ENCODE measurements at regions not wholly inside any gene's neighbourhood (a gene's known extent, or its start where the extent isn't known, plus 50 kb on each side); places are given as distances from the start of the nearest gene placed in this dataset.

DNA sequence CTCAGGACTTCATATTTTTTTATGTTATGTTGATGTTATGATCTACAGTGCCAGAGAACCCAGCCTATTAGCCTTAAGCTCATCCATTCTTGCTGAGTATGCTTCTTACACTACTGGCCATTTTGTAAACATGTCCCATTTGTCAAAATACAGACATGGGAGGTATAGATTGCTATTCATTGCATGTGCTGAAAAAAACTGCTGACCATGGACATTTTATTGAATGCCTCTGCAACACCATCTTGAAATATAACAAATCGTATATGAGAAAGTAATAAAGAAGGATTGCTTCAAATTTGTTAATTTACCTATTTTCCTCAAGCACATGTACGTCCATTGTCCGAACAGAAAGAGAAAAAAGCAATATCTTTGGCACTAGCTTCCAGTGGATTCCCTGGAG, 91.5 kb upstream of the FAM47A start:
- DNase-seq (ENCODE audit: low spot score): no peak
- H3K27ac Mint-ChIP-seq: no peak overlapping the region
- no peaks in the 10 kb centered on the region for H3K27me3 ChIP-seq (ENCODE audit: insufficient read depth)
- H3K27ac ChIP-seq (ENCODE audit: low read depth): no peak overlapping the region
- no peaks in the 10 kb centered on the region for H3K4me1 Mint-ChIP-seq
- no peak overlapping the region for H3K4me3 Mint-ChIP-seq
- H3K4me2 ChIP-seq: no peak overlapping the region
- H3F3A ChIP-seq (replicated peaks; ENCODE audit: low read depth): no peaks in the 10 kb centered on the region
- TF ChIP-seq, protein P1, sequence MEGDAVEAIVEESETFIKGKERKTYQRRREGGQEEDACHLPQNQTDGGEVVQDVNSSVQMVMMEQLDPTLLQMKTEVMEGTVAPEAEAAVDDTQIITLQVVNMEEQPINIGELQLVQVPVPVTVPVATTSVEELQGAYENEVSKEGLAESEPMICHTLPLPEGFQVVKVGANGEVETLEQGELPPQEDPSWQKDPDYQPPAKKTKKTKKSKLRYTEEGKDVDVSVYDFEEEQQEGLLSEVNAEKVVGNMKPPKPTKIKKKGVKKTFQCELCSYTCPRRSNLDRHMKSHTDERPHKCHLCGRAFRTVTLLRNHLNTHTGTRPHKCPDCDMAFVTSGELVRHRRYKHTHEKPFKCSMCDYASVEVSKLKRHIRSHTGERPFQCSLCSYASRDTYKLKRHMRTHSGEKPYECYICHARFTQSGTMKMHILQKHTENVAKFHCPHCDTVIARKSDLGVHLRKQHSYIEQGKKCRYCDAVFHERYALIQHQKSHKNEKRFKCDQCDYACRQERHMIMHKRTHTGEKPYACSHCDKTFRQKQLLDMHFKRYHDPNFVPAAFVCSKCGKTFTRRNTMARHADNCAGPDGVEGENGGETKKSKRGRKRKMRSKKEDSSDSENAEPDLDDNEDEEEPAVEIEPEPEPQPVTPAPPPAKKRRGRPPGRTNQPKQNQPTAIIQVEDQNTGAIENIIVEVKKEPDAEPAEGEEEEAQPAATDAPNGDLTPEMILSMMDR (conservative IDR thresholded peaks at IDR 0.05; ENCODE audit: low read depth in 2 of 2): no peak
- TF ChIP-seq POLR2AphosphoS5 (IDR thresholded peaks at IDR 0.05; ENCODE audit: low read depth) (no peak), NANOG (IDR thresholded peaks at IDR 0.05; ENCODE audit: borderline replicate concordance) (no peak), STAT1 (IDR thresholded peaks at IDR 0.05; ENCODE audit: unreplicated experiment) (no peak)
- TF ChIP-seq, protein P2, sequence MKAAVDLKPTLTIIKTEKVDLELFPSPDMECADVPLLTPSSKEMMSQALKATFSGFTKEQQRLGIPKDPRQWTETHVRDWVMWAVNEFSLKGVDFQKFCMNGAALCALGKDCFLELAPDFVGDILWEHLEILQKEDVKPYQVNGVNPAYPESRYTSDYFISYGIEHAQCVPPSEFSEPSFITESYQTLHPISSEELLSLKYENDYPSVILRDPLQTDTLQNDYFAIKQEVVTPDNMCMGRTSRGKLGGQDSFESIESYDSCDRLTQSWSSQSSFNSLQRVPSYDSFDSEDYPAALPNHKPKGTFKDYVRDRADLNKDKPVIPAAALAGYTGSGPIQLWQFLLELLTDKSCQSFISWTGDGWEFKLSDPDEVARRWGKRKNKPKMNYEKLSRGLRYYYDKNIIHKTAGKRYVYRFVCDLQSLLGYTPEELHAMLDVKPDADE (IDR thresholded peaks at IDR 0.05): no peak
- TF ChIP-seq, protein P3, sequence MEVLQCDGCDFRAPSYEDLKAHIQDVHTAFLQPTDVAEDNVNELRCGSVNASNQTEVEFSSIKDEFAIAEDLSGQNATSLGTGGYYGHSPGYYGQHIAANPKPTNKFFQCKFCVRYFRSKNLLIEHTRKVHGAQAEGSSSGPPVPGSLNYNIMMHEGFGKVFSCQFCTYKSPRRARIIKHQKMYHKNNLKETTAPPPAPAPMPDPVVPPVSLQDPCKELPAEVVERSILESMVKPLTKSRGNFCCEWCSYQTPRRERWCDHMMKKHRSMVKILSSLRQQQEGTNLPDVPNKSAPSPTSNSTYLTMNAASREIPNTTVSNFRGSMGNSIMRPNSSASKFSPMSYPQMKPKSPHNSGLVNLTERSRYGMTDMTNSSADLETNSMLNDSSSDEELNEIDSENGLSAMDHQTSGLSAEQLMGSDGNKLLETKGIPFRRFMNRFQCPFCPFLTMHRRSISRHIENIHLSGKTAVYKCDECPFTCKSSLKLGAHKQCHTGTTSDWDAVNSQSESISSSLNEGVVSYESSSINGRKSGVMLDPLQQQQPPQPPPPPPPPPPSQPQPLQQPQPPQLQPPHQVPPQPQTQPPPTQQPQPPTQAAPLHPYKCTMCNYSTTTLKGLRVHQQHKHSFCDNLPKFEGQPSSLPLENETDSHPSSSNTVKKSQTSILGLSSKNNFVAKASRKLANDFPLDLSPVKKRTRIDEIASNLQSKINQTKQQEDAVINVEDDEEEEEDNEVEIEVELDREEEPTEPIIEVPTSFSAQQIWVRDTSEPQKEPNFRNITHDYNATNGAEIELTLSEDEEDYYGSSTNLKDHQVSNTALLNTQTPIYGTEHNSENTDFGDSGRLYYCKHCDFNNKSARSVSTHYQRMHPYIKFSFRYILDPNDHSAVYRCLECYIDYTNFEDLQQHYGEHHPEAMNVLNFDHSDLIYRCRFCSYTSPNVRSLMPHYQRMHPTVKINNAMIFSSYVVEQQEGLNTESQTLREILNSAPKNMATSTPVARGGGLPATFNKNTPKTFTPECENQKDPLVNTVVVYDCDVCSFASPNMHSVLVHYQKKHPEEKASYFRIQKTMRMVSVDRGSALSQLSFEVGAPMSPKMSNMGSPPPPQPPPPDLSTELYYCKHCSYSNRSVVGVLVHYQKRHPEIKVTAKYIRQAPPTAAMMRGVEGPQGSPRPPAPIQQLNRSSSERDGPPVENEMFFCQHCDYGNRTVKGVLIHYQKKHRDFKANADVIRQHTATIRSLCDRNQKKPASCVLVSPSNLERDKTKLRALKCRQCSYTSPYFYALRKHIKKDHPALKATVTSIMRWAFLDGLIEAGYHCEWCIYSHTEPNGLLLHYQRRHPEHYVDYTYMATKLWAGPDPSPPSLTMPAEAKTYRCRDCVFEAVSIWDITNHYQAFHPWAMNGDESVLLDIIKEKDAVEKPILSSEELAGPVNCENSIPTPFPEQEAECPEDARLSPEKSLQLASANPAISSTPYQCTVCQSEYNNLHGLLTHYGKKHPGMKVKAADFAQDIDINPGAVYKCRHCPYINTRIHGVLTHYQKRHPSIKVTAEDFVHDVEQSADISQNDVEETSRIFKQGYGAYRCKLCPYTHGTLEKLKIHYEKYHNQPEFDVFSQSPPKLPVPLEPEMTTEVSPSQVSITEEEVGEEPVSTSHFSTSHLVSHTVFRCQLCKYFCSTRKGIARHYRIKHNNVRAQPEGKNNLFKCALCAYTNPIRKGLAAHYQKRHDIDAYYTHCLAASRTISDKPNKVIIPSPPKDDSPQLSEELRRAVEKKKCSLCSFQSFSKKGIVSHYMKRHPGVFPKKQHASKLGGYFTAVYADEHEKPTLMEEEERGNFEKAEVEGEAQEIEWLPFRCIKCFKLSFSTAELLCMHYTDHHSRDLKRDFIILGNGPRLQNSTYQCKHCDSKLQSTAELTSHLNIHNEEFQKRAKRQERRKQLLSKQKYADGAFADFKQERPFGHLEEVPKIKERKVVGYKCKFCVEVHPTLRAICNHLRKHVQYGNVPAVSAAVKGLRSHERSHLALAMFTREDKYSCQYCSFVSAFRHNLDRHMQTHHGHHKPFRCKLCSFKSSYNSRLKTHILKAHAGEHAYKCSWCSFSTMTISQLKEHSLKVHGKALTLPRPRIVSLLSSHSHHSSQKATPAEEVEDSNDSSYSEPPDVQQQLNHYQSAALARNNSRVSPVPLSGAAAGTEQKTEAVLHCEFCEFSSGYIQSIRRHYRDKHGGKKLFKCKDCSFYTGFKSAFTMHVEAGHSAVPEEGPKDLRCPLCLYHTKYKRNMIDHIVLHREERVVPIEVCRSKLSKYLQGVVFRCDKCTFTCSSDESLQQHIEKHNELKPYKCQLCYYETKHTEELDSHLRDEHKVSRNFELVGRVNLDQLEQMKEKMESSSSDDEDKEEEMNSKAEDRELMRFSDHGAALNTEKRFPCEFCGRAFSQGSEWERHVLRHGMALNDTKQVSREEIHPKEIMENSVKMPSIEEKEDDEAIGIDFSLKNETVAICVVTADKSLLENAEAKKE (CRISPR knock-in tag; IDR thresholded peaks at IDR 0.05): no peak
- TF ChIP-seq, protein P4, sequence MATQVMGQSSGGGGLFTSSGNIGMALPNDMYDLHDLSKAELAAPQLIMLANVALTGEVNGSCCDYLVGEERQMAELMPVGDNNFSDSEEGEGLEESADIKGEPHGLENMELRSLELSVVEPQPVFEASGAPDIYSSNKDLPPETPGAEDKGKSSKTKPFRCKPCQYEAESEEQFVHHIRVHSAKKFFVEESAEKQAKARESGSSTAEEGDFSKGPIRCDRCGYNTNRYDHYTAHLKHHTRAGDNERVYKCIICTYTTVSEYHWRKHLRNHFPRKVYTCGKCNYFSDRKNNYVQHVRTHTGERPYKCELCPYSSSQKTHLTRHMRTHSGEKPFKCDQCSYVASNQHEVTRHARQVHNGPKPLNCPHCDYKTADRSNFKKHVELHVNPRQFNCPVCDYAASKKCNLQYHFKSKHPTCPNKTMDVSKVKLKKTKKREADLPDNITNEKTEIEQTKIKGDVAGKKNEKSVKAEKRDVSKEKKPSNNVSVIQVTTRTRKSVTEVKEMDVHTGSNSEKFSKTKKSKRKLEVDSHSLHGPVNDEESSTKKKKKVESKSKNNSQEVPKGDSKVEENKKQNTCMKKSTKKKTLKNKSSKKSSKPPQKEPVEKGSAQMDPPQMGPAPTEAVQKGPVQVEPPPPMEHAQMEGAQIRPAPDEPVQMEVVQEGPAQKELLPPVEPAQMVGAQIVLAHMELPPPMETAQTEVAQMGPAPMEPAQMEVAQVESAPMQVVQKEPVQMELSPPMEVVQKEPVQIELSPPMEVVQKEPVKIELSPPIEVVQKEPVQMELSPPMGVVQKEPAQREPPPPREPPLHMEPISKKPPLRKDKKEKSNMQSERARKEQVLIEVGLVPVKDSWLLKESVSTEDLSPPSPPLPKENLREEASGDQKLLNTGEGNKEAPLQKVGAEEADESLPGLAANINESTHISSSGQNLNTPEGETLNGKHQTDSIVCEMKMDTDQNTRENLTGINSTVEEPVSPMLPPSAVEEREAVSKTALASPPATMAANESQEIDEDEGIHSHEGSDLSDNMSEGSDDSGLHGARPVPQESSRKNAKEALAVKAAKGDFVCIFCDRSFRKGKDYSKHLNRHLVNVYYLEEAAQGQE (IDR thresholded peaks at IDR 0.05; ENCODE audit: unreplicated experiment): no peak
- H2AFZ ChIP-seq: no peak overlapping the region
- H3K27me3 Mint-ChIP-seq (ENCODE audit: insufficient read depth, low read depth, poor library complexity): peaks cover 2% of the 10 kb centered on the region
- H3K36me3 Mint-ChIP-seq (ENCODE audit: low read depth): no peaks in the 10 kb centered on the region; the same call in 2 of the 3 replicates
- no peaks in the 10 kb centered on the region for H3K36me3 ChIP-seq (ENCODE audit: insufficient read depth)
- no peaks in the 10 kb centered on the region for H4K20me1 ChIP-seq (replicated peaks; ENCODE audit: insufficient read depth)
- peaks cover 5% of the 10 kb centered on the region; the same call in 2 of the 3 replicates for H3K9me3 Mint-ChIP-seq
- H3K4me3 ChIP-seq: no peak overlapping the region
- H3K9me2 ChIP-seq (ENCODE audit: insufficient read depth): no peaks in the 10 kb centered on the region
- H3K79me2 ChIP-seq (replicated peaks; ENCODE audit: insufficient read depth): no peaks in the 10 kb centered on the region
- no peaks in the 10 kb centered on the region for H3K4me1 ChIP-seq (ENCODE audit: insufficient read depth)
- ATAC-seq: no peak

Data from GM23338 (cell line).